ENCODE measurements at regions not wholly inside any gene's neighbourhood (a gene's known extent, or its start where the extent isn't known, plus 50 kb on each side); places are given as distances from the start of the nearest gene placed in this dataset.

DNA sequence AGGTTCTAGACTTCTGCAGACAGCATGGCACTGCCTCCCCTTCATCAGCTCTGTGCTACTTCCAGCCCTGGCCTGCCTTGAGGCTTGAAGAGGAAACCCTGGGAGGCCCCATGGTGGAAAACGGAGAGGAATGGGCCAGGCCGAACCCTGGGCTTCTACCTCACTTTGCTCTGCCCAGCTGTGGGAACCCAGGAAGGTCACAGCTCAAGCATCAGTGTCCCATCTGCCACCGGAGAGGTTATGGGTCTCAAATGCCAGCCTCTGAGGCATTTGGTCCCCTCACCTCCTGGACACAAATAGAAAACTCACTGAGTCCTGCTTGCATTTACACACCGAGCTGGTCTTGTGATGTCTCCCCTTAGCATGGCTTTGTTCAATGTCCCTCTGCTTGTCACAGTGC, 80.1 kb upstream of the ALDH1B1 start:
- no TSS peak for BruUV-seq (replicated peaks)
- ChIA-PET POLR2A (no interaction called here), CTCF (ENCODE audit: low intra/inter-chr PET ratio, low total read pairs) (no interaction called here)
- ATAC-seq (peak; percentile 11), FAIRE-seq (no peak), DNase-seq (ENCODE audit: low spot score) (no peak)
- in situ Hi-C loops (cut with HindIII; ENCODE audit: extremely low pct_ligation_motif_present, low pct_unique_long_range_greater_than_20kb), result no loop called here
- Histone ChIP-seq H3K4me3 (replicated peaks in 1 of 3; ENCODE audit: insufficient read depth in 1 of 3, low read depth in 2 of 3, low read length in 3 of 3) (peak overlapping the region in 2 of 3 experiments; percentile 11 to 57; a peak in 2 of 6 replicates), H3K4me2 (ENCODE audit: low read depth, low read length) (peak overlapping the region; percentile 78), H3K9ac (ENCODE audit: insufficient read depth, low read depth, low read length) (no peak overlapping the region), H3K36me3 (replicated peaks in 1 of 2; ENCODE audit: control insufficient read depth in 1 of 2, insufficient read depth in 2 of 2, low read length in 2 of 2) (no peaks in the 10 kb centered on the region), H3K4me1 (ENCODE audit: insufficient read depth, low read length) (peaks cover 23% of the 10 kb centered on the region), H3K27ac (ENCODE audit: extremely low read length, insufficient read depth, low read length) (no peak overlapping the region), H3K27me3 (ENCODE audit: control insufficient read depth in 1 of 2, insufficient read depth in 2 of 2, low read length in 2 of 2) (peaks cover 2 to 19% of the 10 kb centered on the region in 2 experiments; a peak in 3 of 5 replicates), H3K79me2 (ENCODE audit: insufficient read depth, low read length) (no peaks in the 10 kb centered on the region), H3K9me3 (ENCODE audit: low read length) (no peaks in the 10 kb centered on the region), H4K20me1 (ENCODE audit: insufficient read depth, low read length) (no peaks in the 10 kb centered on the region), H2AFZ (ENCODE audit: low read length) (peak overlapping the region; percentile 39)
- TF ChIP-seq ZMAT3 (CRISPR knock-in tag; conservative IDR thresholded peaks at IDR 0.05), result no peak
- TF ChIP-seq ZNF547 (CRISPR knock-in tag; IDR thresholded peaks at IDR 0.05), result 0 out of 2 replicates have a peak, but pooled peaks have one; percentile 58
- TF ChIP-seq, protein P1, sequence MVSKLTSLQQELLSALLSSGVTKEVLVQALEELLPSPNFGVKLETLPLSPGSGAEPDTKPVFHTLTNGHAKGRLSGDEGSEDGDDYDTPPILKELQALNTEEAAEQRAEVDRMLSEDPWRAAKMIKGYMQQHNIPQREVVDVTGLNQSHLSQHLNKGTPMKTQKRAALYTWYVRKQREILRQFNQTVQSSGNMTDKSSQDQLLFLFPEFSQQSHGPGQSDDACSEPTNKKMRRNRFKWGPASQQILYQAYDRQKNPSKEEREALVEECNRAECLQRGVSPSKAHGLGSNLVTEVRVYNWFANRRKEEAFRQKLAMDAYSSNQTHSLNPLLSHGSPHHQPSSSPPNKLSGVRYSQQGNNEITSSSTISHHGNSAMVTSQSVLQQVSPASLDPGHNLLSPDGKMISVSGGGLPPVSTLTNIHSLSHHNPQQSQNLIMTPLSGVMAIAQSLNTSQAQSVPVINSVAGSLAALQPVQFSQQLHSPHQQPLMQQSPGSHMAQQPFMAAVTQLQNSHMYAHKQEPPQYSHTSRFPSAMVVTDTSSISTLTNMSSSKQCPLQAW (CRISPR knock-in tag; IDR thresholded peaks at IDR 0.05), result no peak
- TF ChIP-seq HNRNPH1 (optimal IDR thresholded peaks at IDR 0.05; ENCODE audit: low read depth, low read length), result no peak
- TF ChIP-seq GABPA (IDR thresholded peaks at IDR 0.05; ENCODE audit: low read depth, low read length), result no peak
- TF ChIP-seq GABPA (CRISPR knock-in tag; IDR thresholded peaks at IDR 0.05; ENCODE audit: low read depth), result no peak
- intact Hi-C loops (cut with micrococcal nuclease; ENCODE audit: unreplicated experiment), result no loop called here
- no CpG with 5 or more reads among the region's 4 CpGs for WGBS (ENCODE audit: low lambda C conversion rate)
